HG02970 (cell line): ENCODE measurements at regions not wholly inside any gene's neighbourhood (a gene's known extent, or its start where the extent isn't known, plus 50 kb on each side); places are given as distances from the start of the nearest gene placed in this dataset.
"Not testable (repeated sequence)": the region's sequence is repeated elsewhere in the genome, so short reads cannot be mapped to it uniquely, and the experiment has no call there.

Source experiments
- ATAC-seq: cut with Tn5 transposase; IDR thresholded peaks from one replicate; pipeline ENCODE4 v1.9.1; 2021; ENCODE audit warnings: mild to moderate bottlenecking, moderate library complexity, moderate number of reproducible peaks; ENCODE audit not compliant: unreplicated experiment, low FRiP score

DNA sequence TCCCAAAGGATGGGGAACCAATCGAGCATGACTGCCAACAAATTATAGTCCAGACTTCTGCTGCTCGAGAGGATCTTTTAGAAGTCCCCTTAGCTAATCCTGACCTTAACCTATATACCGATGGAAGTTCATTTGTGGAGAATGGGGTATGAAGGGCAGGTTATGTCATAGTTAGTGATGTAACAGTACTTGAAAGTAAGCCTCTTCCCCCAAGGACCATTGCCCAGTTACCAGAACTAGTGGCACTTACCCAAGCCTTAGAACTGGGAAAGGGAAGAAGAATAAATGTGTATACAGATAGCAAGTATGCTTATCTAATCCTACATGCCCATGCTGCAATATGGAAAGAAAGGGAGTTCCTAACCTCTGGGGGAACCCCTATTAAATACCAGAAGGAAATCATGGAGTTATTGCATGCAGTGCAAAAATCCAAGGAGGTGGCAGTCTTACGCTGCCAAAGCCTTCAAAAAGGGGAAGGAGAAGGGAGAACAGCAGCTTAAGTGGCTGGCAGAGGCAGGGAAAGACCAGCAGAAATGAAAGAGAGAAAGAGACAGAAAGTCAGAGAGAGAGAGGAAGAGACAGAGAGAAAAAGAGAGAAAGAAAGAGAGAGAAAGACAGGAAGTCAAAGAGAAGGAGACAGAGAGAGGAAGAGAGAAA lies 224.4 kb upstream of the SLC8A1 start:
- not testable (repeated sequence) for ATAC-seq

DNA sequence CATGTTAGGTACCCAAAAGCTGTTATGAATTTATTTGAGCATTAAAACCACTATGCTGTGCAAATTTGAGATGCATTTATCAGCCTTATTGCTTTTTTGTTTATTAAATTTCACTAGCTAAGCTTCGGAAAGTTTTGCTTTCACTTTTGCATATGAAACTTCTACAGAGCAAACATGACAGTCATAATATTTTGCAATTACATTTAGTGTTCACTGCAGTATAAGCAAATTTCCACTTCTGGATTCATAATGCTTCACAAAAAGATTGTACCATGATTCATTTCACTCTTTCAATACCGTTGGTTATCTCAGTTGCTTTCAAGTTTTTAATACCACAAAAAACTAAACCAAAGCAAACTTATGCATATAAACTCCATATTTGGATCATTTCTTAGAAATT lies 228.7 kb upstream of the SLC8A1 start:
- ATAC-seq: peak; percentile 98

DNA sequence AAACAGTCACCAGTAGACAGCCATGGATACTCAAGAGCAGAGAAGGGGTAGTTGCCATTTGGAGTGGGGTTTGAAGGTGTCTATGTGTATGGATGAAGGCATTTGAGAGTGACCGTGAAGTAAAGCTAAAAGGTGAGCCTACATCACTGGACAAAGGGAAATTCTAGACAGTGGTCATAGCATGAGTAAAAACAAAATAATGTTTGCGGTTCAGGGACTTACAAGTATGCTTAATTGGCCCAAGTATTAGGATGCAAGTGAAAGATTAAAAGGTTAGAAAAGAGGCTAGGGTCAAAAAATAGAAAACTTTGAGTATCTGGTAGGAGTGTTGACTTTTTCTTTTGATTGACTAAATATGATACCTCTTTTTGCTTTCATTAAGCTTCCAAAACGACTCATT lies 238.1 kb upstream of the SLC8A1 start:
- ATAC-seq: no peak

DNA sequence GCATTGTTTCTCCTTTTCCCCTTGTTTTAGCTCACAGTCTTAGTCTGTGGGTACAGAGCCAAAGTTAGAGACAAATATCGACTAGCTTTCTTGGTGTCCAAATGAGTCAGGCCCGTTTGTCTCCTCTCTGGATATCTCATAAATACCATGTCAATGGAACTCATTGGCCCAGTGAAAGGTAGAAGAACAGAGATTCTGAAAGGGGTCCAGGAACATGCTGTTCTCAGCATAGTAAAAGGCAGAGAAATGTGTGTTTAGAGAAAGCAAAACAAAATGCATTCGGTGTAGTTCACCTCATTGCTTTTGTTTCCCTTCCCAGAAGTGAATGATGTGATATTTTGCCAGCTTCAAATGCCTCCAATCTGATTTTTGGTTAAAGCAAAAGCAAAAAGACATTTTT lies 238.6 kb upstream of the SLC8A1 start:
- no peak for ATAC-seq

DNA sequence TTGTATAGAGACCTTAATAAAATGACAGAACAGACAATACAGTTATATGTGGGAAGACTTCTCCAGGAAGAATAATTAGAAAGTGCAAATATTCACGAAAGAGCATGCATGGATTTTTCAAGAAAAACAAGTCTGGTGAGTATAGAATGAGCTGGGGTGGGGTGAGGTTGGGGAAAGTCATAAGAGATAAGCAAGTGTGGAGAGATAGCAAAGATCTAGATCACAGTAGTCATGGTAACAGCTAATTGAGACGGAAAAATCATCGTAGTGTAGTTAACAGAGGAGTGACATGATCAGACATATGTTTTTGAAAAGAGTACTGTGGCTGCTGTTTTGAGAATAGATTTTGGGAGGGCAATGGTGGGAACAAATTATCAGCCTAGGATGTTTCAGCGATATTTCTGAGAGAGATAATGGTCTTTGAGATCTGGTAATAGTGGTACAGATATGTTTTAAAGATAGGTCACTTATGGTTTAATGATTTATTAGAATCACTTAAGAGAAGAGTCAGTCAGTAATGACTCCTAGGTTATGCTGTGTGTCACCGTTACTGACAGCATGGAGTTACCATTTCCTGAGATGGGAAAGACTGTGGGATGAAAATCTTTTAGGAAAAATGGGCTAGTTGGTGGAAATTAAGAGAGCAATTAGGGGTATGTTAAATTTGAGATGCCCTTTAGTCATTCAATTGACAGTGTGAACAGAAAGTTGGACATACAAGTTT lies 248.5 kb upstream of the SLC8A1 start:
- ATAC-seq: no peak

DNA sequence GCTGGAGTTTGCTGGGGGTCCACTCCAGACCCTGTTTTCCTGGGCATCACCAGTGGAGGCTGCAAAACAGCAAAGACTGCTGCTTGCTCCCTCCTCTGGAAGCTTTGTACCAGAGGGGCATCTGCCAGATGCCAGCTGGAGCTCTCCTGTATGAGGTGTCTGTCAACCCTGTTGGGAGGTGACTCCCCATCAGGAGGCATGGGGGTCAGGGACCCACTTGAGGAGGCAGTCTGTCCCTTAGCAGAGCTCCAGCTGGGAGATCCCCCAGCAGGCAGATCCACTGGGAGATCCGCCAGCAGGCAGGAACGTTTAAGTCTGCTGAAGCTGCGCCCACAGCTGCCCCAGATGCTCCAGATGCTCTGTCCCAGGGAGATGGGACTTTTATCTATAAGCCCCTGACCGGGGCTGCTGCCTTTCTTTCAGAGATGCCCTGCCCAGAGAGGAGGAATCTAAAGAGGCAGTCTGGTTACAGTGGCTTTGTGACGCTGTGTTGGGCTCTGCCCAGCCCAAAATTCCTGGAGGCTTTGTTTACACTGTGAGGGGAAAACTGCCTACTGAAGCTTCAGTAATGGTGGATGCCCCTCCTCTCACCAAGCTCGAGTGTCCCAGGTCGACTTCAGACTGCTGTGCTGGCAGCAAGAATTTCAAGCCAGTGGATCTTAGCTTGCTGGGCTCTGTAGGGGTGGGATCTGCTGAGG lies 260.5 kb upstream of the SLC8A1 start:
- not testable (repeated sequence) for ATAC-seq

DNA sequence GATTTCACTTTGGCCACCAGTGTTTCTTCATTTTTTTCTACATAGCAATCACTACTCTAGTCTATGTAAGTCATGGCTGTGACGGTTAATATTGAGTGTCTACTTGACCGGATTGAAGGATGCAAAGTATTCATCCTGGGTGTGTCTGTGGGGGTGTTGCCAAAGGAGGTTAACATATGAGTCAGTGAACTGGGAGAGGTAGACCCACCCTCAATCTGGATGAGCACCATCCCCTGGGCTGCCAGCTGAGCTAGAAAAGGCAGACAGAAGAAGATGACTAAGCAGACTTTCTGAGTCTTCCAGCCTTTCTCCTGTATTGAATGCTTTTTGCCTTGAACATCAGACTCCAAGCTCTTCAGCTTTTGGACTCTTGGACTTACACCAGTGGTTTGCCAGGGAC lies 265.0 kb upstream of the SLC8A1 start:
- no peak for ATAC-seq

DNA sequence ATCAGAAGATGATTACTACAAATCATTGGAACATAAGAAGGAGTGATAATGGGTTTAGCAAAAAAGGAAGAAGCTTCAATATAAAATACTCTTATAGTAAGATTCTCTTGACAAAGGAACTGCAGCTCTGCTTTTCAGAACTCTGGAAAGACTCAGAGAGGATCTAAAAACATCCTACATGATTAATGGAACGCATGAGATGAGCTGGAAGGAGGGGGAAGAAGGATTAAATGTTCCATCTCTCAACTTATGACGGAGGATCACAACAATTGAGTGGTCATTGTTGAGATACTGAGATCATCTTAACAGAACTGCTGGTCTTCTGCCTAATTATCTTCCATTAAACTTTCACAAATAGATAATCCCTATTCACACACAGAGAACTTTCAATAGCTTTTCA lies 267.5 kb upstream of the SLC8A1 start:
- no peak for ATAC-seq

DNA sequence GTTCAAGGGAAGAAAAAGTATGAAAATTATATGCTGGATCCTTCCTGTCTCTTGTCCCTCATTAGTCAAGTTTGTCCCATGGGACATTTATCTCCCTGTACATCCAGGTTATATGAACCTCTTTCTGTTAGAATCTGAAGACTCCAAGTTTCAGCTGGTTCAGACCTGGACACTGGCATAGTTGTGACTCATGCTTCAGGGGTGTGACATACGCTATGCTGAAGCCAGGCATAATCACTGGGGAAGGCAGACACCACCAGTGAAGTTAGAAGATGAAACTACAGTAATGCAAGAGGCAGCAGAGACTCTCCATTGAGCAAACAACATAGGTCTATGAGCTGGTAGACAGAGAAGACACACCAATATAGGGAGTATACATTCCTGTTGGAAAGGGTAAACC lies 269.7 kb upstream of the SLC8A1 start:
- ATAC-seq: no peak

DNA sequence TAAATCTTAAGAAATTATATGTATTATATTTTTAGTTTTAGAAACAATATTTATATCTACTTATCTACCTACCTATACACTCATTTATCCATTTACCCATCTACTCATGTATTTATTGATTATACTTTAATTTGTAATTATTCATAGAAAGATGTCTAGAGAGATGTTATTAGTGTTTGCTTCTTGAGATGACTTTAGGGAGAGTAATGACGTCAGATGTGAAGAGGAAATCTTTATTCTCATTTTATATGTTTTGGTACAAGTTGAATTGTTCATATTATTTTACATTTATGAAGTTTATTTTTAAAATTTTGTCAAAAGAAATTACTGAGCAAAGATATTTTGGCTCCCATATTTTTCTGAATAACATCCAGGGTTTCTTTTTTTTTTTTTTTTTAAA lies 271.3 kb upstream of the SLC8A1 start:
- no peak for ATAC-seq

DNA sequence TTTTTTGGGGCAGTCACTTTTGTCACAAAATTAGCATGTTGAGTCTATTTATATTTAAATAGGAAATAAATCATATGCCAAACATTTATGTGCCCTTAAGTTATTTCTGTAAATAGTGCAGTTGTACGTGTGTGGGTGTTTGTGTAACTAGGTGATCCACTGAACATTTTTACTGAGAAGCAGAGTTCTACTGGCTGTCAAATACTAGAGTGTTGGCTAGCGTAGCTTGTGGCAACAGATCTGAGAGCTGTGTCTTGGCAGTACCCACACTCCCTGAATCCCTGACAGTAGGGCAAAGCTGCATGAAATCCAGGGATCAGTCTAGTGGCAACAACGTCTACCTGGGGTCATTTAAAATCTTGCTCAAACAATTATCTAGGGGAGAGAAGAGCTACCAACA lies 273.1 kb upstream of the SLC8A1 start:
- no peak for ATAC-seq

DNA sequence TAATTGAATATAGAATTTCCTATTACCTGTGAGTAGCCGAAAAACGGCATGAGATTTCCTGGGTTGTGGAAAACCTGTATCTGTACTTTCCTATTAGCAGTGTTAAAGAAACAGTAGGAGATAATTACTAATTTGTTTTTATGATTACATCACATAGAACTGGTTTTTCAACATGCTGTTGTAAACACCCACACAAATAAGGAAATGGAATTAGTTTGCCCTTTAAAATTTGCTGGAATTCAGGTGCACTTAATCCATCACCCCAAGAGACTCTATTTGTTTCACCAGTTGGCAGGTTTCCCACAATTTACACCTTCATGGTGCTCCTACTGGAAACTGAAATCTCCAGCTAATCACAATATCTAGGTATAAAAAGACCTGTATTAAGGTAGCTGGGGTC lies 274.1 kb upstream of the SLC8A1 start:
- ATAC-seq: no peak

DNA sequence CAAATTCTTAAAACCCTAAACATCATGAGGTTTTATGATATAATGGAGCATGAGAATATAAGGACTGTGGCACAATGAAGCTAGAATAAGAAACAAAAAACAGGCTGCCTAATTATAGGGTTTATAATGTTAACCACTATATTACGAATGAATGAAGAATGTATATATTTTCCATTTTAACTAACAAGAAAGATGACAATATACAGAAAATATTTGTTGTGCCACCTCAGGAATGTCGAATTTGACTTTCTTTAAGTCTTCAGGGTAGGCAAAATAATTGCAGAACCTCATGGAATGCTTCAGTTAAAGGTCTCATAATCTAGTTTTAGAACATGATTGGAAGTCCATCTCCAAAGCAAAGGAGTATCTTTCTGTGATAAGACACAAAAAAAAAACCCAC lies 282.9 kb upstream of the SLC8A1 start:
- ATAC-seq: no peak

DNA sequence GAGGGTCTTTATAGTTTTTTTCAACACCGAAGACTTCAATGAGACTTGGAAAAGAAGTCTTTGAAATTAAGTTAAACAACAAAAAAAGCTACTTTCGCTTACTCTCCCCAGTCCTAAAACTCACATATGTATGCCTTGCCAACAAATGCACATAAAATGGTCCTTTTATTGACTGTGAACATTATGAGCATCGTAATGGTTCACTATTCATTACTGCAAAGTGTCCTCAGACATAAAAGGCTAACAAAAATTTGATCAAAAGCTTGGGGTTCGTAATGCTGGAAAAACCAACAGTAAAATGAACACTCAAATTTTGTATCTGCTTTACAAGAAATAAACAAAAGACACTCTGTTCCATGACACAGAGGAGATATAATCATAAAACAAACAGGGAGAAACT lies 285.3 kb upstream of the SLC8A1 start:
- ATAC-seq: no peak

DNA sequence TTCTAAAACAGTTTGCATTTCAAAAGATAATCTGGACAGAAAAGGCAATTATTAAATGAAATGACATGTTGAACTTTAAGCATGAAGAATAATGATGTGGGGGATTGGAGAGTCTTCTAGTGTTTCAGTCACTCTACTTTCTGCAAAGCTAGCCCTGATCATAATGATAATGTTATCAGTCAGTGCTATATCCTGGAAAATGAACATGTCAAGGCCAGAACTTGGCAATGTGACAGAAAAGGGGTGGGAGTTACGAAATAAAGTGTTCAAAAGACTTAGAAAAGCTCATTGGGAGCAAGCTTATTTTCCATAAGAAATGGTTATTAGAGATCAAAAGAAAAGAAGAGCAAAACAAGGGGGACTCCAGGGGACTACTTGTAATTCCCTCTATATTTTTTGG lies 288.5 kb upstream of the SLC8A1 start:
- no peak for ATAC-seq

DNA sequence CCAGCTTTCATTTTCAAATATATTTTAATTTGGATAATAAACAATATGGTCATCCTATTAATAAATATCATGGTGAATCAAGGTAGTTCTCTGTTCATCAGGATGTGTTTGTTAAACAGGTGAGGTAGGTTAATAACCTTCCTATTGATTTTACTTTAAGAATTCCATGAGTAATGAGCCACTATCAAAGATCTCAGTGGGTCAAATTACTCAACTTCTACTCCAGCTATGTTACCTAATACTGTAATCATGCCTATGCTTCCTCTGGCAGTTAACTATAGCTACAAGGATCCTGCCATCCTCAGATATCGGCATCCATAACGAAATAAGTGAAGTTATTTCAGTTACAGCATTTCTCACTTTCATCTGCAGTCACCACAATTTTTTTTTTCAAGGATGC lies 289.6 kb upstream of the SLC8A1 start:
- no peak for ATAC-seq

DNA sequence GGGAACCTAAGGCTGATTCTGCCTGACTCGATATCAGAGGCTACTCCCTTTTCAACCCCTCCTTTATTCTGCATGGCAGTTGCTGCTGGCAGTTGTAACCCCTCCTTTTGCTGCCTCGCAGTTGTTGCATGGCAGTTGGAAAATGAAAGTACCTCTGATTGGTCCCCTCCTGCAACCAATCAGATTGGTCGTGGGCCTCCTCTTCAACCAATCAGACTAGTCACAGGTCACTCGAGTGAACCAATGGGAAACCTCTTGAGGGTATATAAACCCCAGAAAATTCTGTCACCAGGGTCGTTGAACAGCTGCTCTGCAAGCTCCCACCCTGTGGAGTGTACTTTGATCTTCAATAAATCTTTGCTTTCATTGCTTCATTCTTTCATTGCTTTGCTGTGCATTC lies 294.3 kb upstream of the SLC8A1 start:
- ATAC-seq: no peak

DNA sequence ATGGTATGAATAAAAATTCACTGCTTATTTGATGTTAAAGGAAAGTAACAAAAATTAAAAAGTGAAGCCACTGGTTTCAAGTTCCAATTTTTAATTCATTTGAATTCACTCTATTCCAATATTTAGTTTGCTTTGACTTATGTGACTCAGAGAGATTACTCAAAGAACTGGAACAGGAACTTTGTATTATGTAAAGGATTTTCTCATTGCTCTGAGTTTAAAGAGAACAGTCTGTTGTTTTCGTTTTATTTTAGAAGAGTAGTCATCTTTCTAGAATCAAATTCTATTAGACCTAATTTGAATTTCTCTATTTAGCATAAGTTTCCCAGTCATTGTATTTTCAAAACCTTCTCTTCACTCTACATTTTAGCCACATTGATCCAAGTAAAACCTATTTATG lies 300.1 kb upstream of the SLC8A1 start:
- ATAC-seq: no peak

DNA sequence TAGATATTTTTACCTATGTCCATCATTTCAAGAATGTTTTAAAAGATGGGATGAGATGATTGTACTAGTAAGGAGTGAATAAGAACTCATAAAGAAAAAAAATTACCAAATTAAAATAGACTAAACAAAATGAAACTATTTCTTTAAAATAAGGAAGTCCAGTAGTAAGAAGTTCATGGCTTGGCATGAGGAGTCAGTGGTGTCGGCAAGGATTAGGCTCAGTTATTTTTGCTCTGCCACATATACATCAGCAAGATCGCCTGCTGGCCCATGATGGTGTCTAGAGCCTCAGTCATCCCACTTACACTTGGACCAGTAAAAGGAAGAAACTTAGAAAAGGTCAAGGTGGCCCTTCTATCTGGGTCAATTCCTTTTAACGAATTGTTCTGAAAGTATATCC lies 300.9 kb upstream of the SLC8A1 start:
- ATAC-seq: no peak

DNA sequence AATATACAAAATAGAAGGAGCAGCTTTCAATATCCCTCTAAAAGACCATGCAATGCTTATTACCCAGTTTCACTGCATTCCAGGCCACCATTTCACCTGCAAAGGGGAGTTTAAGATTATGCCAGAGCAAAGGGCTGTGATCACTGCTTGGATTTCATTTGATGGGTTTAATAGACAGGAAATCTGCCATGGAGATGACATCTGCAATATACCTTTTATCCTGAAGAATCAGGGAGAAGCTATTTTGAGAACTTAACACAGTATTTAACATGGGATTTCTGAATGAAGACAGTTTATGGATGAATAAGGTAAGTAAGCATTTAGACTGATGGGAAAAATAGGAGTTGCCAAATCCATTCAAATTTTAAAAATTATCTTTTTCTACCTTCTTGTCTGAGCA lies 303.0 kb upstream of the SLC8A1 start:
- ATAC-seq: no peak

DNA sequence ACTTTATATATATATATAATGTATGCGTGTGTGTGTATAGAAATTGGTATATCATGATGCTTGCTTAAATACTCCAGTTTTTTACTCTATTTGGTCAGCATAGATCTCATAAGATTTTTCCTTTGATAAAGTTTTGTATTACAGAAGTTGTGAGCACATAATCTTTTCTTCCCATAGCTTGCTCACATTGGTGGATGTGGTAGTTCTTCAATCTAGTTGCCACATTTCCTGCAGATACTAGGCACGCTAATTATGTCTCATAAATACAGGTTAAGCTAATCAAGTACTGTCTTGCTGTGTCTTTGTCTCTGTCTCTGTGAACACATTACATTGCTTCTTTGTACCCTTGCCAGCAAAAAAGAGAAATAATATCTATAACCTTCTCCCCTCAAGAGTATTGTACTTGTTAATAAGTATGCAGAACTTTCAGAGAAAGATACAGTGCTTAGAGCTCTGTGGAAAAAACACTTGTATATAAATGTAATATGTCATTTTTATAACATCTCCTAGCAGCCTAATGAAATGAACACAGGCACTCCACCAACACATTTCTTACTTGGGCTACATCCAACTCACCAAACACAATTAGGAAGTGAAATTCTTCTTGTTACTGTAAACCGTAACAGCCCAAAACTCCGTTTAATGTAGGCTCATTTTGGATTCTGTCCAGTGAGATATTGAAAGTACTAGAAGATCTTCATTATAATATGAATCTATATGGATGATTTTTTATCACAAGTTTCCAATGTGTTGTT lies 306.7 kb upstream of the SLC8A1 start:
- no peak for ATAC-seq
